ENCODE measurements at regions not wholly inside any gene's neighbourhood (a gene's known extent, or its start where the extent isn't known, plus 50 kb on each side); places are given as distances from the start of the nearest gene placed in this dataset.

DNA sequence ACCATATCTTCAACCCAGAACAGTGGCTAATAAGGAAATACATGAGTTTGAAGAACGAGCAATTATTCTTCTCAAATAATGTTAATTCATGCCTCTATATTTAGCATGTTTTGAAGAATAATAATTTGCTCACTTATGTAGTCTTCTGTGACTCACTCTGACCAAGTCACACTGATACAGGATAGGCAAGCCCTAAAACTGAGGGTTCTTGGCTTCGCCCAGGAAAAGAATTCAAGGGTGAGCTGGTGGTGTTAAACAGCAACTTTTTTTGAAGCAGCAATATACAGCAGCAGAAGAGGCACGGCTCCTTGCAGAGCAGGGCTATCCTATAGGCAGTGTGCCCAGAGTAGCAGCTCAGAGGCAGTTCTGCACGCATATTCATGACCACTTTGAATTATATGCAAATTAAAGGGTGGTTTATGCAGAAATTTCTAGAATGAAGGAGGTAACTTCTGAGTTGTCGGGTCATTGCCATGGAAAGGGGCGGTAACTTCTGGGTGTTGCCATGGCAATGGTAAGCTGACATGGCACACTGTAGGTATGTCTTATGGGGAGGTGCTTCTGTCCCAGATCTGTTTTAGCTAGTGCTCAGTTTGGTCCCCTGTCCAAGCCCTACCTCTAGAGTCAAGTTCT lies 200.6 kb downstream of the RND3 start:
- Mint-ChIP-seq H3K4me1 (no peaks in the 10 kb centered on the region), H3K4me3 (no peak overlapping the region), H3K27me3 (no peaks in the 10 kb centered on the region), H3K36me3 (no peaks in the 10 kb centered on the region), H3K9me3 (peaks cover 0 to 7% (median 0%) of the 10 kb centered on the region in 11 donors), H3K27ac (no peak overlapping the region)
- Histone ChIP-seq H3K4me3 (ENCODE audit: low read length) (no peak overlapping the region), H3K4me1 (ENCODE audit: control insufficient read depth in 2 of 2, insufficient read depth in 2 of 2, low read length in 2 of 2) (no peaks in the 10 kb centered on the region), H3K9me3 (ENCODE audit: control insufficient read depth in 2 of 3, low read length in 3 of 3) (no peaks in the 10 kb centered on the region), H3K27me3 (ENCODE audit: control insufficient read depth in 2 of 2, insufficient read depth in 2 of 2, low read length in 2 of 2) (no peaks in the 10 kb centered on the region), H3K27ac (ENCODE audit: low read depth, low read length) (no peak overlapping the region), H3K36me3 (ENCODE audit: control insufficient read depth in 2 of 3, insufficient read depth in 3 of 3, low read length in 3 of 3) (no peaks in the 10 kb centered on the region)
- ChIA-PET CTCF (no interaction called here), POLR2A (no interaction called here)
- intact Hi-C loops (cut with micrococcal nuclease), result no loop called here
- DNase-seq (no peak), ATAC-seq (peak; percentile 27)

DNA sequence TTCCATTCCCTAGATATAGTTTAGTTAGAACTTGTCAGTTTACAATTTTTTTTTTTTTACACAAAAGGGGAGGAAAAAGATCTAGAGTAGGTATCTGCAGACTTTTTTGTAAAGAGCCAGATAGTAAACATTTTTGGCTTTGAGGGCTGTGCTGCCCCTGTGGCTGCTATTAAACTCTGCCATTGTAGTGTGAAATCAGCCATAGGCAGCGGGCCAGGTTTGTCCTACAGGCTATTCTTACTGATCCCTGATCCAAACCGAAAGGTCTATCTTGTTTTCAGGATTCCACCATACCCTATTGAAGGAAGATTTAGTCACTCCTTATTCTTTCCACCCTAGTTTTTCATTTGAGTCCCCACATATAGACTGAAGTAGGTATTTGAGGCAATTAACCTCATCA lies 203.4 kb downstream of the RND3 start:
- H3K36me3 Mint-ChIP-seq, result no peaks in the 10 kb centered on the region
- no peaks in the 10 kb centered on the region for H3K36me3 ChIP-seq (ENCODE audit: control insufficient read depth in 2 of 3, insufficient read depth in 3 of 3, low read length in 3 of 3)
- peaks cover 0 to 16% (median 6%) of the 10 kb centered on the region in 11 donors for H3K9me3 Mint-ChIP-seq
- no peaks in the 10 kb centered on the region for H3K4me1 Mint-ChIP-seq
- intact Hi-C loops (cut with micrococcal nuclease), result no loop called here
- no peaks in the 10 kb centered on the region for H3K4me1 ChIP-seq (ENCODE audit: control insufficient read depth in 2 of 2, insufficient read depth in 2 of 2, low read length in 2 of 2)
- no peak overlapping the region for H3K27ac Mint-ChIP-seq
- no peak overlapping the region for H3K27ac ChIP-seq (ENCODE audit: low read depth, low read length)
- no peaks in the 10 kb centered on the region for H3K27me3 ChIP-seq (ENCODE audit: control insufficient read depth in 2 of 2, insufficient read depth in 2 of 2, low read length in 2 of 2)
- POLR2A ChIA-PET, result no interaction called here
- no peaks in the 10 kb centered on the region for H3K27me3 Mint-ChIP-seq
- CTCF ChIA-PET, result no interaction called here
- H3K4me3 Mint-ChIP-seq, result no peak overlapping the region
- H3K9me3 ChIP-seq (ENCODE audit: control insufficient read depth in 2 of 3, low read length in 3 of 3), result no peaks in the 10 kb centered on the region
- no peak overlapping the region for H3K4me3 ChIP-seq (ENCODE audit: low read length)
- DNase-seq (no peak), ATAC-seq (no peak)

DNA sequence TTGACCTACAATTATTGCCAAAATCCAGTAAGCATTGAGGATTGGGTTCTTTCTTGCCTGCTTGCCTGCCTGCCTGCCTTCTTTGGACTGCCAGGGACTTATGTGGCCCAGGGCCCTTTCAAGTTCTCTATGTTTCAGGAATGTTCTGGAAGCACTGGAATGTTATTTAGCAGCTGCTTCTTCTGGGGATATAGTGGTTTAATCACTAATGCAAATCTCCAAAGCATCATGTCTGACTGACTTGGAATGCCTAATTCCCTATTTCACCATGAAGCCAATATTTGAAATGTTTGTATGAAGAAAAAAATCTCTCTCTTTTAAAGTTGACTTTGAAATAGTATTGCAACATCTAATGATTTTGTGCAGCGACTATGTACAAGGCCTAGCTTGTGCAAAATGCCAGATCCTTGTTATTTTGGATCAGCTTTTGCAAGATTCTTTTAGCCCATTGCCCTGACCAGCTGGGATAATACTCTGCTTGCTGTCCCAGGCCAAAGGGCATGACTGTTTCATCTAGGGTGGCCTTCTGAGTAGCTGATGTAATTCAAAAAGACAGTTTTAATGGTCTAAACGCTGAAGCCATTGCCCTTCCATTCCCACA lies 204.6 kb downstream of the RND3 start:
- Mint-ChIP-seq H3K9me3 (peaks cover 0 to 16% (median 7%) of the 10 kb centered on the region in 11 donors), H3K27ac (no peak overlapping the region), H3K4me1 (no peaks in the 10 kb centered on the region), H3K36me3 (no peaks in the 10 kb centered on the region), H3K4me3 (no peak overlapping the region), H3K27me3 (no peaks in the 10 kb centered on the region)
- no peak for ATAC-seq
- DNase-seq, result no peak
- H3K4me1 ChIP-seq (ENCODE audit: control insufficient read depth in 2 of 2, insufficient read depth in 2 of 2, low read length in 2 of 2), result no peaks in the 10 kb centered on the region
- no peak overlapping the region for H3K4me3 ChIP-seq (ENCODE audit: low read length)
- intact Hi-C loops (cut with micrococcal nuclease), result no loop called here
- no peaks in the 10 kb centered on the region for H3K27me3 ChIP-seq (ENCODE audit: control insufficient read depth in 2 of 2, insufficient read depth in 2 of 2, low read length in 2 of 2)
- ChIA-PET CTCF (no interaction called here), POLR2A (no interaction called here)
- H3K36me3 ChIP-seq (ENCODE audit: control insufficient read depth in 2 of 3, insufficient read depth in 3 of 3, low read length in 3 of 3), result no peaks in the 10 kb centered on the region
- H3K9me3 ChIP-seq (ENCODE audit: control insufficient read depth in 2 of 3, low read length in 3 of 3), result no peaks in the 10 kb centered on the region
- H3K27ac ChIP-seq (ENCODE audit: low read depth, low read length), result no peak overlapping the region

DNA sequence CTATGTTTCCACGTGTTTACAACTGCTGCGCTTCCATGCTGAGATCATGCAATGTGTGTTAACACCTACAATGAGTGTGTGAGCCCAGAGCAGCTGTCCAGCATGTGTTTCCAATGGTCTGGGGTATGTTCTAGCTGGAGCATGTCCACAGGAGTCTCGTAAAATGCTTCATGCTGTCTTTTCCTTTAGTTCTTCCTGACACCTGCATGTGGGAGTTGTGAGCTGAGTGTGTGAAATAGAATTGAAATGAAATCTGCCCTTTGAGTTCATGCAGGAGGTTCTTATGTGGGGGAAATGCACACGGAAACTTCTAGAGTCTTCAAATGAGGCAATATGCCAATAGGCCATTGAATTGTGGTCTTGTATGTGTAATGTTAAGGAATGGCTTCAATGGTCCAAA lies 205.1 kb downstream of the RND3 start:
- H3K27me3 ChIP-seq (ENCODE audit: control insufficient read depth in 2 of 2, insufficient read depth in 2 of 2, low read length in 2 of 2), result no peaks in the 10 kb centered on the region

DNA sequence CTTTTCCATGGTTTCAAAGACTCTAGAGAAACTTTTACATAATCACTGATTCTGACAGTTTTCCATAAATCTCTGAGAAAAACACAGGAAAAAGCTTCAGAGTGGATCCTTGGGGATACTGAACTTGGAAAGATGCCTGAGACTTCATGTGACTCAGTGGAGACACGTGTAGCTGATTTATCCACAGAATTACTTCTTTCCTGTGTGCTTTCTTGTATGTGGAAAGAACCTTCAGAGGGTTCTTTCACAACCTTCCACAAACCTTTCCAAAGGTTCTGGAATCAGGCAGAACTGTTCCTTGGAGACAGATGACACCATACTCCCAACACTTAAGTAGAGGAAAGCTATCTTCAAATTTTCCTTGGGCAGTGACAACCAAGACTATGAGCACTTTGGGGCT lies 207.2 kb downstream of the RND3 start:
- intact Hi-C loops (cut with micrococcal nuclease), result no loop called here
- peaks cover 0 to 7% (median 0%) of the 10 kb centered on the region in 5 donors for H3K36me3 Mint-ChIP-seq

More for the DNA sequence above, 205.1 kb downstream of the RND3 start:
- Mint-ChIP-seq H3K27ac (no peak overlapping the region), H3K9me3 (peaks cover 2 to 19% (median 9%) of the 10 kb centered on the region in 11 donors), H3K4me1 (no peaks in the 10 kb centered on the region), H3K27me3 (peaks cover 0 to 2% (median 0%) of the 10 kb centered on the region in 5 donors), H3K4me3 (no peak overlapping the region), H3K36me3 (peaks cover 0 to 2% (median 0%) of the 10 kb centered on the region in 5 donors)
- Histone ChIP-seq H3K4me3 (ENCODE audit: low read length) (no peak overlapping the region), H3K4me1 (ENCODE audit: control insufficient read depth in 2 of 2, insufficient read depth in 2 of 2, low read length in 2 of 2) (no peaks in the 10 kb centered on the region), H3K9me3 (ENCODE audit: control insufficient read depth in 2 of 3, low read length in 3 of 3) (no peaks in the 10 kb centered on the region), H3K27ac (ENCODE audit: low read depth, low read length) (no peak overlapping the region), H3K36me3 (ENCODE audit: control insufficient read depth in 2 of 3, insufficient read depth in 3 of 3, low read length in 3 of 3) (no peaks in the 10 kb centered on the region)
- POLR2A ChIA-PET, result no interaction called here
- no peak for DNase-seq
- CTCF ChIA-PET, result no interaction called here
- ATAC-seq, result no peak
- intact Hi-C loops (cut with micrococcal nuclease), result no loop called here

DNA sequence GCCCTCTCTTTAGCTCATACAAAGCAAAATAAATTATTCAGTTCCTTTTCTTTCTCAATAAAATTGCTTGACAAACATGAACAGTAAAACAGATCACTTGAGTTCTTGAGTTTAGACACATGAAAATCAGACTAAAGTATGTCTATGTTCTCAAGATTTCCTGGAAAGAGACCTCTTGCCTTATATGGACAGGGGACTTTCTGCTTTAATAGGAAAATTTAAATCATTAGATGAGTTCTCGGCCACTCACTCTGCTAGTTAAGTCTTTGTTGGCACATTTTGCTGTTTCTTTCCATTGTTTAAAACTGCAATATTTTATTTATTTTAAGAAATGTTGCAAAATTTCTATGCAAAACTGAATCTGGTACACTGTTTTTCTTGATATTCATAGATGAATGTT lies 207.8 kb downstream of the RND3 start:
- Histone ChIP-seq H3K27me3 (ENCODE audit: control insufficient read depth in 2 of 2, insufficient read depth in 2 of 2, low read length in 2 of 2) (no peaks in the 10 kb centered on the region), H3K9me3 (ENCODE audit: control insufficient read depth in 2 of 3, low read length in 3 of 3) (peaks cover 0 to 11% (median 0%) of the 10 kb centered on the region in 3 experiments), H3K4me1 (ENCODE audit: control insufficient read depth in 2 of 2, insufficient read depth in 2 of 2, low read length in 2 of 2) (no peaks in the 10 kb centered on the region), H3K27ac (ENCODE audit: low read depth, low read length) (no peak overlapping the region), H3K36me3 (ENCODE audit: control insufficient read depth in 2 of 3, insufficient read depth in 3 of 3, low read length in 3 of 3) (no peaks in the 10 kb centered on the region), H3K4me3 (ENCODE audit: low read length) (no peak overlapping the region)
- H3K9me3 Mint-ChIP-seq, result peaks cover 10 to 42% (median 24%) of the 10 kb centered on the region in 11 donors
- intact Hi-C loops (cut with micrococcal nuclease), result no loop called here
- no peaks in the 10 kb centered on the region for H3K4me1 Mint-ChIP-seq
- ATAC-seq, result no peak
- DNase-seq, result no peak
- peaks cover 0 to 7% (median 0%) of the 10 kb centered on the region in 5 donors for H3K36me3 Mint-ChIP-seq
- H3K27me3 Mint-ChIP-seq, result peaks cover 0 to 5% (median 0%) of the 10 kb centered on the region in 5 donors
- POLR2A ChIA-PET, result no interaction called here
- no peak overlapping the region for H3K27ac Mint-ChIP-seq
- no peak overlapping the region for H3K4me3 Mint-ChIP-seq
- CTCF ChIA-PET, result no interaction called here

More for the DNA sequence above, 207.2 kb downstream of the RND3 start:
- Histone ChIP-seq H3K4me1 (ENCODE audit: control insufficient read depth in 2 of 2, insufficient read depth in 2 of 2, low read length in 2 of 2) (no peaks in the 10 kb centered on the region), H3K4me3 (ENCODE audit: low read length) (no peak overlapping the region), H3K9me3 (ENCODE audit: control insufficient read depth in 2 of 3, low read length in 3 of 3) (peaks cover 0 to 11% (median 0%) of the 10 kb centered on the region in 3 experiments), H3K27ac (ENCODE audit: low read depth, low read length) (no peak overlapping the region), H3K36me3 (ENCODE audit: control insufficient read depth in 2 of 3, insufficient read depth in 3 of 3, low read length in 3 of 3) (no peaks in the 10 kb centered on the region), H3K27me3 (ENCODE audit: control insufficient read depth in 2 of 2, insufficient read depth in 2 of 2, low read length in 2 of 2) (no peaks in the 10 kb centered on the region)
- ATAC-seq (no peak), DNase-seq (no peak)
- H3K4me1 Mint-ChIP-seq, result no peaks in the 10 kb centered on the region
- CTCF ChIA-PET, result no interaction called here
- no peak overlapping the region for H3K27ac Mint-ChIP-seq
- H3K27me3 Mint-ChIP-seq, result peaks cover 0 to 5% (median 0%) of the 10 kb centered on the region in 5 donors
- POLR2A ChIA-PET, result no interaction called here
- peaks cover 10 to 38% (median 23%) of the 10 kb centered on the region in 11 donors for H3K9me3 Mint-ChIP-seq
- no peak overlapping the region for H3K4me3 Mint-ChIP-seq

DNA sequence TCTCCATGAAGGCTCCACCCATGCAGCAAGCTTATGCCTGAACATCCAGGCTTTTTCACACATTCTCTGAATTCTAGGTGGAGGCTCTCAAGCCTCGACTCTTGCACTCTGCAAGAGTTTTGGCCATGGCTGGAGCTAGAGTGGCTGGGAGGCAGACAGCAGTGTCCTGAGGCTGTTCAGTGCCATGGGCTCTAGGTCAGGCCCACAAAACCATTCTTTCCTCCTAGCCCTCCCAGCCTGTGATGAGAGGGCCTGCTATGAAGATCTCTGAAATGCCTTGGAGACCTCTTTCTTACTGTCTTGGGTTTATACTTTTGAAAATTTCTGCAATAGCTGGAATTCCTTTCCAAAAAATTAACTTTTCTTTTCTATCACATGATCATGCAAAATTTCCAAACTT lies 210.7 kb downstream of the RND3 start:
- Histone ChIP-seq H3K4me3 (ENCODE audit: low read length) (no peak overlapping the region), H3K9me3 (ENCODE audit: control insufficient read depth in 2 of 3, low read length in 3 of 3) (peaks cover 0 to 11% (median 0%) of the 10 kb centered on the region in 3 experiments), H3K27me3 (ENCODE audit: control insufficient read depth in 2 of 2, insufficient read depth in 2 of 2, low read length in 2 of 2) (no peaks in the 10 kb centered on the region), H3K4me1 (ENCODE audit: control insufficient read depth in 2 of 2, insufficient read depth in 2 of 2, low read length in 2 of 2) (no peaks in the 10 kb centered on the region), H3K36me3 (ENCODE audit: control insufficient read depth in 2 of 3, insufficient read depth in 3 of 3, low read length in 3 of 3) (no peaks in the 10 kb centered on the region), H3K27ac (ENCODE audit: low read depth, low read length) (no peak overlapping the region)
- H3K27me3 Mint-ChIP-seq, result peaks cover 0 to 5% (median 0%) of the 10 kb centered on the region in 5 donors
- no peak overlapping the region for H3K27ac Mint-ChIP-seq
- no peak for DNase-seq
- ChIA-PET POLR2A (no interaction called here), CTCF (no interaction called here)
- peaks cover 0 to 7% (median 0%) of the 10 kb centered on the region in 5 donors for H3K36me3 Mint-ChIP-seq
- H3K9me3 Mint-ChIP-seq, result peaks cover 10 to 42% (median 22%) of the 10 kb centered on the region in 11 donors
- ATAC-seq, result no peak
- intact Hi-C loops (cut with micrococcal nuclease), result no loop called here
- no peak overlapping the region for H3K4me3 Mint-ChIP-seq
- H3K4me1 Mint-ChIP-seq, result no peaks in the 10 kb centered on the region

Data from naive thymus-derived CD4-positive, alpha-beta T cell (primary cell).